Sigmoid colon (tissue), 4 donors: ENCODE measurements at regions not wholly inside any gene's neighbourhood (a gene's known extent, or its start where the extent isn't known, plus 50 kb on each side); places are given as distances from the start of the nearest gene placed in this dataset.

Experiments
- POLR2AphosphoS5 ChIP-seq, 4 donors: sonication (generic); formaldehyde crosslinking; IDR thresholded peaks; one replicate each; pipeline ENCODE4 v1.6.1; 2017; ENCODE audit warnings: antibody characterized with exemption in 4 of 4
- TF ChIP-seq, protein P1 (sequence below), 4 experiments: fragments of 450-650 bp in 3 of 4; fragments of 200-600 bp in 1 of 4; IDR thresholded peaks; one replicate each; pipeline ENCODE4 v1.5.1; 2016 to 2019; ENCODE audit warnings: antibody characterized with exemption in 4 of 4, mild to moderate bottlenecking in 3 of 4, moderate library complexity in 2 of 4

DNA sequence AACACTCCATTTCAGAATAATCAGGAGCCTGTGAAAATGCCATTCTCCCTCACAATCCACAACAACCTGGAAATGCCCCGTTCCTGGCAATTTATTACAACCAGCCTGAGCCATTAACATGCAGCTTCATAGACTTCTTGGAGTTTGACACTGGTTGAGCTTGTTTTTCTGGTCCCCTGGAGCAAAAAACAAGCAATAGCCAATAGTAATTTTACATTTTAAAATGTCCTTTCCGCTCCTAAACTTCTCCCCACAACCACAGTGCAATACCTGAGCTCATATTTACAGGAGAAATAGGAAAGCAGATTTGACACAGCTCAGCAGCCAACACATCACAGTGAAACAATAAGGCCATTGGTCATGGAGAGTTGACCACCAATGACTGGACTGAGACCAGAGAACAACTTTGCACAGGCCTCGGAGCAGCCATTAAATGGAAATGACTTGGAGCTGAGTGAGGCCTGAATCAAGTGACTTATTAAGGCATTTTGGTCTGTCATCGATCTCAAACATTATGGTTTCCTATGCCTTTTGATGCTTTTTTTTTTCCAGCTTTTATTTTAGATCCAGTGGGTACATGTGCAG is 73.0 kb downstream of the ENC1 start:
- TF ChIP-seq, protein P1, sequence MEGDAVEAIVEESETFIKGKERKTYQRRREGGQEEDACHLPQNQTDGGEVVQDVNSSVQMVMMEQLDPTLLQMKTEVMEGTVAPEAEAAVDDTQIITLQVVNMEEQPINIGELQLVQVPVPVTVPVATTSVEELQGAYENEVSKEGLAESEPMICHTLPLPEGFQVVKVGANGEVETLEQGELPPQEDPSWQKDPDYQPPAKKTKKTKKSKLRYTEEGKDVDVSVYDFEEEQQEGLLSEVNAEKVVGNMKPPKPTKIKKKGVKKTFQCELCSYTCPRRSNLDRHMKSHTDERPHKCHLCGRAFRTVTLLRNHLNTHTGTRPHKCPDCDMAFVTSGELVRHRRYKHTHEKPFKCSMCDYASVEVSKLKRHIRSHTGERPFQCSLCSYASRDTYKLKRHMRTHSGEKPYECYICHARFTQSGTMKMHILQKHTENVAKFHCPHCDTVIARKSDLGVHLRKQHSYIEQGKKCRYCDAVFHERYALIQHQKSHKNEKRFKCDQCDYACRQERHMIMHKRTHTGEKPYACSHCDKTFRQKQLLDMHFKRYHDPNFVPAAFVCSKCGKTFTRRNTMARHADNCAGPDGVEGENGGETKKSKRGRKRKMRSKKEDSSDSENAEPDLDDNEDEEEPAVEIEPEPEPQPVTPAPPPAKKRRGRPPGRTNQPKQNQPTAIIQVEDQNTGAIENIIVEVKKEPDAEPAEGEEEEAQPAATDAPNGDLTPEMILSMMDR (IDR thresholded peaks at IDR 0.05) = no peak
- no peak for TF ChIP-seq POLR2AphosphoS5 (IDR thresholded peaks at IDR 0.05)
